ENCODE measurements at regions not wholly inside any gene's neighbourhood (a gene's known extent, or its start where the extent isn't known, plus 50 kb on each side); places are given as distances from the start of the nearest gene placed in this dataset.

GRCh38 chr10:123274306-123275135, 120.3 kb downstream of the BUB3 start:
- TF ChIP-seq TCF4 (CRISPR knock-in tag; IDR thresholded peaks at IDR 0.05; ENCODE audit: borderline replicate concordance) (no peak), PATZ1 (CRISPR knock-in tag; IDR thresholded peaks at IDR 0.05; ENCODE audit: borderline replicate concordance) (no peak), CREB5 (CRISPR knock-in tag; IDR thresholded peaks at IDR 0.05; ENCODE audit: low read depth) (no peak), TOX (CRISPR knock-in tag; IDR thresholded peaks at IDR 0.05; ENCODE audit: borderline replicate concordance) (no peak), ISL1 (CRISPR knock-in tag; IDR thresholded peaks at IDR 0.05) (no peak), TSHZ2 (CRISPR knock-in tag; IDR thresholded peaks at IDR 0.05) (no peak), ZNF8 (CRISPR knock-in tag; IDR thresholded peaks at IDR 0.05) (no peak), BACH2 (CRISPR knock-in tag; IDR thresholded peaks at IDR 0.05; ENCODE audit: borderline replicate concordance) (no peak), ARNTL (CRISPR knock-in tag; IDR thresholded peaks at IDR 0.05; ENCODE audit: borderline replicate concordance, low read depth) (no peak), ZFP30 (CRISPR knock-in tag; IDR thresholded peaks at IDR 0.05) (no peak), POU6F1 (CRISPR knock-in tag; IDR thresholded peaks at IDR 0.05; ENCODE audit: borderline replicate concordance, low read depth) (no peak)

All from SK-N-SH treated with all-trans-retinoic acid at 6 μM for 48 hours (cell line).